AG09319 (cell line): ENCODE measurements at regions not wholly inside any gene's neighbourhood (a gene's known extent, or its start where the extent isn't known, plus 50 kb on each side); places are given as distances from the start of the nearest gene placed in this dataset.
A peak's percentile ranks its signal among the peaks of the same experiment; 100 is the strongest.

ENCODE experiments used
- DNase-seq: peaks from one replicate; pipeline ENCODE4 v3.0.0-alpha.2; 2010; ENCODE audit warnings: low read depth; ENCODE audit errors: extremely low read depth
- TF ChIP-seq, protein P1 (sequence below): IDR thresholded peaks from 2 replicates; pipeline ENCODE4 v1.5.1; 2011; ENCODE audit warnings: low read depth, mild to moderate bottlenecking, inconsistent platforms, low read length, moderate library complexity

DNA sequence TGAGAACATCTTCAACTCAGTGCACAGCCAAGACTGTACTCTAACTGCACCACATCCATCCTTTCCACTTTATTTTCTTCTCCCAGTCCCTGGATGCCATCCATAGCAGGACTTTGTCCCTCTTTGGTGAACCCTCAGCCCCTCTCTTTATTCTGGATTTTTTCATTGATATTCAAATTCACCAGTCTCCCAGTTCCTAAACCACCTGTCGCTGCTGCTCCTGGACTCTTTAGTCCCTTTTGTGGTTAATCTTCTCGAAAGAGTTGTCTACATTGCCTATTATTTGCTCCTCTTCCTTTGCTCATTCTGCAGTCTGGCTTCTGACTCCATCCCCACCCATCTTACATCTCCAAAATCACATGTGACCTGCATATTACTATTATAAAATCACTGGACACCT lies 59.4 kb upstream of the ZSWIM6 start:
- TF ChIP-seq, protein P1, sequence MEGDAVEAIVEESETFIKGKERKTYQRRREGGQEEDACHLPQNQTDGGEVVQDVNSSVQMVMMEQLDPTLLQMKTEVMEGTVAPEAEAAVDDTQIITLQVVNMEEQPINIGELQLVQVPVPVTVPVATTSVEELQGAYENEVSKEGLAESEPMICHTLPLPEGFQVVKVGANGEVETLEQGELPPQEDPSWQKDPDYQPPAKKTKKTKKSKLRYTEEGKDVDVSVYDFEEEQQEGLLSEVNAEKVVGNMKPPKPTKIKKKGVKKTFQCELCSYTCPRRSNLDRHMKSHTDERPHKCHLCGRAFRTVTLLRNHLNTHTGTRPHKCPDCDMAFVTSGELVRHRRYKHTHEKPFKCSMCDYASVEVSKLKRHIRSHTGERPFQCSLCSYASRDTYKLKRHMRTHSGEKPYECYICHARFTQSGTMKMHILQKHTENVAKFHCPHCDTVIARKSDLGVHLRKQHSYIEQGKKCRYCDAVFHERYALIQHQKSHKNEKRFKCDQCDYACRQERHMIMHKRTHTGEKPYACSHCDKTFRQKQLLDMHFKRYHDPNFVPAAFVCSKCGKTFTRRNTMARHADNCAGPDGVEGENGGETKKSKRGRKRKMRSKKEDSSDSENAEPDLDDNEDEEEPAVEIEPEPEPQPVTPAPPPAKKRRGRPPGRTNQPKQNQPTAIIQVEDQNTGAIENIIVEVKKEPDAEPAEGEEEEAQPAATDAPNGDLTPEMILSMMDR, result no peak
- no peak for DNase-seq

DNA sequence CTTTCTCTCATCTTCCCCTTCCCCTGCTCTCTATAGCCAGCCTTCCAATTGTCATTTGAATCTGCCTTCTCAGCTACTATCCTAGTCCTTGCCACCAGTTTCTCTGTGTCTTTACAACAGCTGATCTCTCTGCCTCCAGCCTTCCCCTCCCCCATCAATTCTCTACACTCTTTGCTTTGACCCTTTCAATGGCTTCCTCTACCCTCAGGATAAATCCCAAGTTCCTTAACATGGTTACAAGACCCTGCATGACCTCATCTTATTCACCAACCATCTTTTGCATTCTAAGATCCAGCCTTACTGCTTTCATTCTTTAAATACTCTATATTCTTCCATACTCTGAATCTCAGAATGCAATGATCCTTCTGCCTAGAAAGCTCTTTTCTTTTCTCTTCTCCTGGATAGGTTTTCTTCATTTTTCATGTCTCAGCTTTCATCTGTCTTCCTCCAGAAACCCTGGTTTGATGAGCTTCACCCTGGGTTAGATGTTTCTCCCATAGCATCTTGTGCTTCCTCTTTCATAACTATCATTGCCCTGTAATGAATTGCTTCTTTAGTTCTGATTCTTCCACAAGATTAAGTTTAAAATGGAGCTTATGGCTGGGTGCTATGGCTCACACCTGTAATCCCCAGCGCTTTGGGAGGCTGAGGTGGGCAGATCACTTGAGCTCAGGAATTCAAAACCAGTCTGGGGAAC lies 58.6 kb upstream of the ZSWIM6 start:
- DNase-seq, result no peak
- TF ChIP-seq, protein P1, result no peak

DNA sequence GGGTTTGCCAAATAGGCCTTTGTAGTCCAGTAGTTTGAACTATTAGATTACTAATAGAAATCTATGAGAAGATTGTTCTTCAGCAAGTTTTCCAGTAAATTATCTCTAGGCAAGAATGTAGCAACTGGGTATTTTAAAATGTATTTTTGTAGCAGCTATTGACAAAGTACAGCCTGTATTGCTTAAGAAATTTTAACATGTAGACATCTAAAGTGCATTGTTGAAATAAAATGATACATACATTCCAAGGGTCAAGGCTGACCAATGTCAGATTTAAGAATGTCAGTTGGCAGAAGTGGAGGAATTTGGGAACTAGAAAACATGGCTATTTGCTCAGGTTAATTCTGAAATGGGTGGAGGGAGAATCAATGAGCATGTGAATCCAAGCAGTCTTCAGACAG lies 57.5 kb upstream of the ZSWIM6 start:
- TF ChIP-seq, protein P1, result no peak
- DNase-seq, result peak; percentile 14

DNA sequence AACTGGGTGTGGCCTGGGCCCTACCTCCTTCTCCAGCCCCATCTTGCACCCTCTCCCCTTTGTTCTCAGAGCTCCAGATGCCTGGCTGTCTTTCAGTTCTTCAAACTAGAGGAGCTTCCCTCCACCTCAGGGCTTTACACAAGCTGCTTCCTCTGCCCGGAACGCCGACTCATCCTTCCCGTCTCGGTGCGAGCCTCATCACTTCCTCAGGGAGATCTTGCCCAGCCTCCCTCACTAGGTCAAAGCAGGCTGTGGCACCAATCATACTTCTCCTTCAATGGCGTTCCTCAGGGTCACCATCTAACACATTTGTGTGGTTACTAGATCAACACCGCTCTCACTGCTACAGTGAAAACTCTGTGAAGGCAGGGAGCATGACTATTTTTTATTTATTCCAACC lies 56.2 kb upstream of the ZSWIM6 start:
- TF ChIP-seq, protein P1, result no peak
- DNase-seq, result peak; percentile 14

DNA sequence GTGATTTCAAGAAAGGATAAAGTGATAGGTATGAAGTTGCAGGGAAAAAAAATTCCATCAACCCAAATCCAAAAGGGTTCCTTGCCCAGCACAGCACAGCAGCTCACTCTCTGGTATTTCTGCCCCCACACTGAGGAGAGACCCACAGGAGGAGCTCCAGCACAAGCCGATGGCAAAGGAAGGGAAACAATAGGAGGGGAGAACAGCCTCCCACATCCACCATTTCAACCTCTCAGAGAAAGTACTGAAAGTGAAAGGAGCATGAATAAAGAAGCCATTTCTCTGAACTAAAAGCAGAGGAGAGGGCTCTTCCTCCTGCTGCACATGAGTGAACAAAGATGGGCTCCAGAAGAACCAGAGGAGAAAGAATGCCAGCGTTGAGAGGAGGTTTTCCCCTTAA lies 54.9 kb upstream of the ZSWIM6 start:
- TF ChIP-seq, protein P1, result peak; percentile 56
- peak; percentile 14 for DNase-seq

DNA sequence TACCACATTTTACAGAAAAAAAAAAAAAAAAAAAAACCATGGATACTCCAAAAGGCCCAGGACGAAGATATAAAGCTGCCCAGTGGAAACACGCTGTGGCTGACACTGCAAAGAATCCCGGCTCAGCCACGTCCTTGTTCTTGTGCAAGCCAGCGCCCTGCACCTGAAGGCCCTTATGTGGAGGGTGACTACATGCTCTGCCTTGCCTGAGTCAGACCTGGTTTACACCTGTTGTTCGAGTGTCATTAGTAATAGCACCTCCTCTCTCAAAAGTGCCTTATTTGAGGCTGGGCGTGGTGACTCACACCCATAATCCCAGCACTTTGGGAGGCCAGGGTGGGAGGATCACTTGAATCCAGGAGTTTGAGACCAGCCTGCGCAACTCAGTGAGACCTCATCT lies 54.3 kb upstream of the ZSWIM6 start:
- DNase-seq, result no peak
- TF ChIP-seq, protein P1, result no peak

DNA sequence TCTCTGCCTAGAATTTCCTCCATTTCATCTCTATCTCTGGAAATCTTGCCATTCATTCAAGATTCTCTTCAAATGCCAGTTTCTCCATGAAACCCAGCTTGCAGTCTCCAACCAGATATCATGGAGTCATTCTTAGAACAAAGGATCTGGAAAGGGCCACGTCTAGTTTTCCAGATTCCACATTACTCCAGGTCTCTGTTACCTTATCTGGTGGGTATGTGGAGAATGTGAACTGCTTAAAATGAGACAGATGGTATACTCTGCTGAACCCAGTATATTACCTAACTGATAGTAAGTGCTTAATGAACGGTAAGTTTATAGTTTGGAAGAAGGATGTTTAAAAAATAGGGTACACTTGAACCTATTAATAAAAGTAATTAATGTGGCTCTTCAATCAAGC lies 52.3 kb upstream of the ZSWIM6 start:
- no peak for DNase-seq
- TF ChIP-seq, protein P1, result no peak
